GM19397 (cell line): ENCODE measurements at regions not wholly inside any gene's neighbourhood (a gene's known extent, or its start where the extent isn't known, plus 50 kb on each side); places are given as distances from the start of the nearest gene placed in this dataset.
"Not testable (repeated sequence)": the region's sequence is repeated elsewhere in the genome, so short reads cannot be mapped to it uniquely, and the experiment has no call there.

ENCODE experiments used
- ATAC-seq: cut with Tn5 transposase; IDR thresholded peaks from one replicate; pipeline ENCODE4 v1.9.1; 2021; ENCODE audit warnings: mild to moderate bottlenecking, moderate library complexity; ENCODE audit not compliant: unreplicated experiment

DNA sequence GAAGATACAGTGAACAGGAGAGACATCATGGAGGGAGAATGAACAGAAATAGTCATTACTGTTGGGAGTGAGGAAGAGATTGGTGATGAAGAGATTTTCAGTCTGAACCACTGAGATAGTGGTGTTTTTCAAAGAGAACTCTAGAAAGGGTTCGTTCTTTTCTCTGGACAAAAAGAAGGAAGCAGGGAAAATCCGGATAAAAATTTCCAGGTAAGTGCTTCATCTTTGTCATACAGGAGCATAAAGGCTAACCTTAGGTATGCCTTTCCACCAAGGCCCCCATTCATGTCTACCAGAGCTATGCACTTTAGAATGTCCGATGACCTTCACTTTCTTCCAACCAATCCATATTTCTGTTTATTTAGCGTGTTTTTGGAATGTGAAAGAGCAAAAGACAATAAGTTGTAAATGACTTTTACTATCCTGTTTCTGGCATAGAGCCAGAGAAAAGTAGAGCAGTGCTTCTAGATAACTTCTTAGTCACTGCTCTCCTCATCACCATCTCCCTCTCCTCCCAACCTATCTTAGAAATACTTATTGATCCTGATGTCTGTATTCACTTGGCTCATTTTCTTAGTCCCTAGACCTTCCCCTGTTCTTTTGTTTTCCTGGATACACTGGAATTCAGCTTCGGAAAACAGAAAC, 116.5 kb downstream of the TTC6 start:
- no peak for ATAC-seq

DNA sequence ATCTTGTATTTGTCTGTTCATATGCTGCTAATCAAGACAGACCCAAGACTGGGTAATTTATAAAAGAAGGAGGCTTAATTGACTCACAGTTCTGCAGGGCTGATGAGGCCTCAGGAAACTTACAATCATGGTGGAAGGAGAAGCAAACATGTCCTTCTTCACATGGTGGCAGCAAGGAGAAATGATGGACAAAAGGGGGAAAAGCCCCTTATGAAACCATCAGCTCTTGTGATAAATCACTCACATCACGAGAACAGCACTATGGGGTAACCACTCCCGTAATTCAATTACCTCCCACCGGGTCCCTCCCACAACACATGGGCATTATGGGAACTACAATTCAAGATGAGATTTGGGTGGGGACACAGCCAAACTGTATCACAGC, 117.0 kb downstream of the TTC6 start:
- not testable (repeated sequence) for ATAC-seq

GRCh38 chr14:37712976-37713431, 117.6 kb downstream of the TTC6 start:
- no peak for ATAC-seq

- no peak for ATAC-seq
These were observed 124.7 kb downstream of the TTC6 start for GRCh38 chr14:37720131-37720530.

DNA sequence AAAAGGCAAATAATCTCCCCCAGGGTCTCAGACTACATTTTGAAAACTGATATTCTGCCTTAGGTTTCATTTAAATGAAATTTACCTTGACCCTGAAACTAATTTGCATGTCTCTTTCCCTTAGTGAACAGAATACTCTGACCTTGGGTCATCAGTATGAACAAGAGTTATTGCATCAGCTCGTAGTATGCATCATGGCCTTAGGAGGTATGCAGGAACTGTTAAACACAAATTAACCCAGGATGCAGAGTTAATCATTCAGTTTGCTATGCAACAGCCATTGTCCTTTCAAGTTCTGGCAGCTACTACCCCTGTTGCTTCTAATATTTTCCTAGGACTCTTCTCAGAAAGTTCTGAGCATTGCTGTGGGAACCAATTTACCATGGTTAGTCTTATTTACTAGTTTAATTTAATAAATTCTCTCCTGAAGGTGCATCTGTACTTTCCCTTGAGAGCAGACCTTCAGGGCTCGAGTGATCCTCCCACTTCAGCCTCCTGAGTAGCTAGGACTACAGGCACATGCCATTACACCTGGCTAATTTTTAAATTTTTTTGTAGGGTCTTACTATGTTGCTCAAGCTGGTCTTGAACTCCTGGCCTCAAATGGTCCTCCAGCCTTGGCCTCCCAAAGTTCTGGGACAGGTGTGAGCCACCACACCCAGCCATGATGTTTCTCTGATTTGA, 126.7 kb downstream of the TTC6 start:
- no peak for ATAC-seq

- ATAC-seq = no peak
These were observed 128.1 kb downstream of the TTC6 start for GRCh38 chr14:37723515-37723914.

- no peak for ATAC-seq
These were observed 131.3 kb downstream of the TTC6 start for GRCh38 chr14:37726708-37727107.

- no peak for ATAC-seq
These were observed 133.8 kb downstream of the TTC6 start for GRCh38 chr14:37729218-37729617.

- ATAC-seq = no peak
These were observed 135.7 kb downstream of the TTC6 start for GRCh38 chr14:37731094-37731493.

GRCh38 chr14:37745657-37746056, 150.2 kb downstream of the TTC6 start:
- ATAC-seq = no peak

- no peak for ATAC-seq
These were observed 150.9 kb downstream of the TTC6 start for GRCh38 chr14:37746140-37746832.

DNA sequence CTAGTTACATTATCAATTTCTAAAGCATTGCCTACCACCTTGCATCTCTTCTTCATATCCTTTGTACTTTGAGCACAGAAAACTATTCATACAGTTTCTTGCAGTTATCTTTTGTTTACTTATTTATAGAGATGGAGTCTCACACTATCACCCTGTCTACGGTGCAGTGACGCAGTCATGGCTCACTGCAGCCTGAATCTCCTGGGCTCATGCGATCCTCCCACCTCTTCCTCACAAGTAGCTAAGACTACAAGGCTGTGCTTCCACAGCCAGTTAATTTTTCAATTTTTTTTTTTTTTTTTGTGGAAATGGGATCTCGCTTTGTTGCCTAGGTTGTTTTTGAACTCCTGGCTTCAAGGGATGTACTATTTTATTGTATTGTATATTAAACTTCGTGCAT, 158.0 kb downstream of the TTC6 start:
- ATAC-seq = no peak

GRCh38 chr14:37760275-37760674, 164.8 kb downstream of the TTC6 start:
- ATAC-seq = not testable (repeated sequence)

GRCh38 chr14:37763266-37763665, 167.8 kb downstream of the TTC6 start:
- no peak for ATAC-seq

GRCh38 chr14:37772283-37772682, 176.9 kb downstream of the TTC6 start:
- not testable (repeated sequence) for ATAC-seq

- ATAC-seq = no peak
These were observed 181.5 kb downstream of the TTC6 start for GRCh38 chr14:37776791-37777499.

DNA sequence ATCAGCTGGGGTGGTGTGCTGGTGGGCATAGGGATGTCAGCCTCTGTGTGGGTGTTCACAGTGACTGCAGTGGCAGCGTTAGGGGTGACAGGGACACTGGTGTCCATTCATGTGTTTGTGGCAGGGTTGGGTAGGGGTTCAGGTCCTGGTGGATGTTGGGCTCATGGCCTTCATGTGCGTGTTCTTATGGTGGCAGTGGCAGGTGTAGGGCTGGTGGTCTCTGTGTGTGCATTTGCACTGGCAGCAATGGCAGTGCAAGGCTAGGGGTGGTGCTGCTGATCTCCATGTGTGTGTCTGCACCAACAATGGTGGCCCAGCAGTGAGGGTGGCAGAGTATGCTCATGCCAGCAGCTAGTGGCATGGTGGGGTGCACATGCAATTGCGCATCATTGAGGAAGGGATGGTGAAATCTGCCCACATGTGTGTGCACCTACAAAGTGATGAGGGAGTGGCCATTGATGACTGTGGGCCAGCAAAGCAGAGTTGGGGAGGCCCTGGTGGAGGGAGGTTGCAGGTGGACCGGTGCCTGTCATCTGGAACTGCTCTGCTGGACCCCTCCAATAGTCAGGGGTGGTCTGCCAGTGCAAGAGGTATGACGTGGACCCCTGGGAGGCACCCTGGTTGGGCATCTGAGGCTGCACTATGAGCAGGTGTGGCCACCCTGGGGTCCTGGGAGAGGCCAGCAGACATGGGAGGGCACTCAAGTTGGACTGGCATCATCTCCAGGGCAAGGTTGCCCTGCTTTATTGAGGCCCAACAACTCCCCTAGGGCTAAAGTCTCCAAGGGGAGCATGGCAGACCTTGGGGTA, 182.9 kb downstream of the TTC6 start:
- ATAC-seq = no peak

- ATAC-seq = no peak
These were observed 184.1 kb downstream of the TTC6 start for GRCh38 chr14:37779480-37779879.

DNA sequence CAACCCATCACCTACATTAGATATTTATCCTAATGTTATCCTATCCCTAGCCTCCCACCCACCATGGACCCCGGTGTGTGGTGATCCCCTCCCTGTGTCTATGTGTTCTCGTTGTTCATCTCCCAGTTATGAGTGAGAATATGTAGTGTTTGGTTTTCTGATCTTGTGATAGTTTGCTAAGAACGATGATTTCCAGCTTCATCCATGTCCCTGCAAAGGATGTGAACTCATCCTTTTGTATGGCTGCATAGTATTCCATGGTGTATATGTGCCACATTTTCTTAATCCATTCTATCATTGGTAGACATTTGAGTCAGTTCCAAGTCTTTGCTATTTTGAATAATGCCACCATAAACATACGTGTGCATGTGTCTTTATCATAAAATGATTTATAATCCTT, 185.3 kb downstream of the TTC6 start:
- not testable (repeated sequence) for ATAC-seq

- ATAC-seq = not testable (repeated sequence)
These were observed 188.9 kb downstream of the TTC6 start for GRCh38 chr14:37784203-37784826.
